ENCODE measurements at regions not wholly inside any gene's neighbourhood (a gene's known extent, or its start where the extent isn't known, plus 50 kb on each side); places are given as distances from the start of the nearest gene placed in this dataset.

- no peak overlapping the region for H3K4me3 ChIP-seq (ENCODE audit: low read depth in 1 of 3, low read length in 3 of 3)
- no peak overlapping the region for H3K9ac ChIP-seq (ENCODE audit: low read depth in 1 of 2, low read length in 2 of 2)
- H3K36me3 ChIP-seq (ENCODE audit: control insufficient read depth in 4 of 4, insufficient read depth in 3 of 4, low read depth in 1 of 4, low read length in 3 of 4), result no peaks in the 10 kb centered on the region
- 92% methylated on average over 21 of the region's 21 CpGs for WGBS
- TF ChIP-seq FOXA1 (IDR thresholded peaks at IDR 0.05), result no peak
- TF ChIP-seq GABPA (IDR thresholded peaks at IDR 0.05 in 1 of 2, conservative IDR thresholded peaks at IDR 0.05 in 1 of 2), result no peak
- TF ChIP-seq YY1 (IDR thresholded peaks at IDR 0.05), result no peak
- TF ChIP-seq HNF4G (IDR thresholded peaks at IDR 0.05), result no peak
- TF ChIP-seq TAF1 (conservative IDR thresholded peaks at IDR 0.05), result no peak
- no peak for TF ChIP-seq SP1 (IDR thresholded peaks at IDR 0.05)
- TF ChIP-seq FOXA2 (IDR thresholded peaks at IDR 0.05), result no peak
- TF ChIP-seq ATF3 (IDR thresholded peaks at IDR 0.05), result no peak
- TF ChIP-seq HNF4A (conservative IDR thresholded peaks at IDR 0.05), result no peak
- peaks cover 0 to 3% (median 0%) of the 10 kb centered on the region in 4 donors for H3K27me3 ChIP-seq (ENCODE audit: control insufficient read depth in 4 of 4, insufficient read depth in 4 of 4, low read length in 3 of 4)
- H3K4me1 ChIP-seq (ENCODE audit: control insufficient read depth in 4 of 4, insufficient read depth in 4 of 4, low read length in 3 of 4), result no peaks in the 10 kb centered on the region
- no peaks in the 10 kb centered on the region for H3K9me3 ChIP-seq (ENCODE audit: control insufficient read depth in 4 of 4, low read length in 3 of 4)
- no peak for DNase-seq (ENCODE audit: low spot score)
- no peak overlapping the region for H3K27ac ChIP-seq (ENCODE audit: low read depth in 1 of 2, low read length in 2 of 2)
Measured at GRCh38 chr17:77828749-77829539, 129.6 kb upstream of the TNRC6C start.

- DNase-seq (ENCODE audit: low spot score), result no peak
- no peaks in the 10 kb centered on the region for H3K36me3 ChIP-seq (ENCODE audit: control insufficient read depth in 4 of 4, insufficient read depth in 3 of 4, low read depth in 1 of 4, low read length in 3 of 4)
- H3K27ac ChIP-seq (ENCODE audit: low read depth in 1 of 2, low read length in 2 of 2), result no peak overlapping the region
- 68% methylated on average over 16 of the region's 16 CpGs for WGBS
- H3K9ac ChIP-seq (ENCODE audit: low read depth in 1 of 2, low read length in 2 of 2), result no peak overlapping the region
- no peak for TF ChIP-seq RAD21 (IDR thresholded peaks at IDR 0.05)
- no peak for TF ChIP-seq RXRA (IDR thresholded peaks at IDR 0.05)
- TF ChIP-seq YY1 (IDR thresholded peaks at IDR 0.05), result no peak
- TF ChIP-seq EGR1 (IDR thresholded peaks at IDR 0.05; ENCODE audit: low read depth in 2 of 2), result no peak
- TF ChIP-seq HNF4A (conservative IDR thresholded peaks at IDR 0.05), result no peak
- no peak for TF ChIP-seq ATF3 (IDR thresholded peaks at IDR 0.05)
- no peak for TF ChIP-seq SP1 (IDR thresholded peaks at IDR 0.05)
- H3K9me3 ChIP-seq (ENCODE audit: control insufficient read depth in 4 of 4, low read length in 3 of 4), result no peaks in the 10 kb centered on the region
- peaks cover 0 to 3% (median 0%) of the 10 kb centered on the region in 4 donors for H3K27me3 ChIP-seq (ENCODE audit: control insufficient read depth in 4 of 4, insufficient read depth in 4 of 4, low read length in 3 of 4)
- H3K4me3 ChIP-seq (ENCODE audit: low read depth in 1 of 3, low read length in 3 of 3), result no peak overlapping the region
- H3K4me1 ChIP-seq (ENCODE audit: control insufficient read depth in 4 of 4, insufficient read depth in 4 of 4, low read length in 3 of 4), result no peaks in the 10 kb centered on the region
Measured at GRCh38 chr17:77829843-77830799, 128.4 kb upstream of the TNRC6C start.

- no peak for DNase-seq (ENCODE audit: low spot score)
- no peak overlapping the region for H3K27ac ChIP-seq (ENCODE audit: low read depth in 1 of 2, low read length in 2 of 2)
- no peaks in the 10 kb centered on the region for H3K4me1 ChIP-seq (ENCODE audit: control insufficient read depth in 4 of 4, insufficient read depth in 4 of 4, low read length in 3 of 4)
- H3K4me3 ChIP-seq (ENCODE audit: low read depth in 1 of 3, low read length in 3 of 3), result no peak overlapping the region
- H3K9ac ChIP-seq (ENCODE audit: low read depth in 1 of 2, low read length in 2 of 2), result no peak overlapping the region
- 80% methylated on average over 17 of the region's 17 CpGs for WGBS
- H3K36me3 ChIP-seq (ENCODE audit: control insufficient read depth in 4 of 4, insufficient read depth in 3 of 4, low read depth in 1 of 4, low read length in 3 of 4), result no peaks in the 10 kb centered on the region
- no peak for TF ChIP-seq CTCF (IDR thresholded peaks at IDR 0.05; ENCODE audit: low read depth, low read length, missing input control)
- no peak for TF ChIP-seq RXRA (IDR thresholded peaks at IDR 0.05)
- no peak for TF ChIP-seq MAX (IDR thresholded peaks at IDR 0.05)
- no peak for TF ChIP-seq TAF1 (conservative IDR thresholded peaks at IDR 0.05)
- TF ChIP-seq SP1 (IDR thresholded peaks at IDR 0.05), result no peak
- no peak for TF ChIP-seq EGR1 (IDR thresholded peaks at IDR 0.05; ENCODE audit: low read depth in 2 of 2)
- TF ChIP-seq REST (IDR thresholded peaks at IDR 0.05), result no peak
- TF ChIP-seq YY1 (IDR thresholded peaks at IDR 0.05), result no peak
- TF ChIP-seq FOXA2 (IDR thresholded peaks at IDR 0.05), result no peak
- TF ChIP-seq HNF4A (conservative IDR thresholded peaks at IDR 0.05), result no peak
- TF ChIP-seq JUND (IDR thresholded peaks at IDR 0.05), result no peak
- peaks cover 0 to 3% (median 0%) of the 10 kb centered on the region in 4 donors for H3K27me3 ChIP-seq (ENCODE audit: control insufficient read depth in 4 of 4, insufficient read depth in 4 of 4, low read length in 3 of 4)
- no peaks in the 10 kb centered on the region for H3K9me3 ChIP-seq (ENCODE audit: control insufficient read depth in 4 of 4, low read length in 3 of 4)
Measured at GRCh38 chr17:77830816-77831473, 127.6 kb upstream of the TNRC6C start.

All from liver (tissue), 8 donors.